GM12874 (cell line): ENCODE measurements at regions not wholly inside any gene's neighbourhood (a gene's known extent, or its start where the extent isn't known, plus 50 kb on each side); places are given as distances from the start of the nearest gene placed in this dataset.

Source experiments
- TF ChIP-seq, protein P1 (sequence below): IDR thresholded peaks from 2 replicates; pipeline ENCODE4 v1.5.1; 2011; ENCODE audit warnings: low read depth, mild to moderate bottlenecking, control low read depth, low read length, moderate library complexity; ENCODE audit not compliant: insufficient read depth

GRCh38 chr1:218718977-218719376 lies 373.8 kb downstream of the TGFB2 start:
- TF ChIP-seq, protein P1, sequence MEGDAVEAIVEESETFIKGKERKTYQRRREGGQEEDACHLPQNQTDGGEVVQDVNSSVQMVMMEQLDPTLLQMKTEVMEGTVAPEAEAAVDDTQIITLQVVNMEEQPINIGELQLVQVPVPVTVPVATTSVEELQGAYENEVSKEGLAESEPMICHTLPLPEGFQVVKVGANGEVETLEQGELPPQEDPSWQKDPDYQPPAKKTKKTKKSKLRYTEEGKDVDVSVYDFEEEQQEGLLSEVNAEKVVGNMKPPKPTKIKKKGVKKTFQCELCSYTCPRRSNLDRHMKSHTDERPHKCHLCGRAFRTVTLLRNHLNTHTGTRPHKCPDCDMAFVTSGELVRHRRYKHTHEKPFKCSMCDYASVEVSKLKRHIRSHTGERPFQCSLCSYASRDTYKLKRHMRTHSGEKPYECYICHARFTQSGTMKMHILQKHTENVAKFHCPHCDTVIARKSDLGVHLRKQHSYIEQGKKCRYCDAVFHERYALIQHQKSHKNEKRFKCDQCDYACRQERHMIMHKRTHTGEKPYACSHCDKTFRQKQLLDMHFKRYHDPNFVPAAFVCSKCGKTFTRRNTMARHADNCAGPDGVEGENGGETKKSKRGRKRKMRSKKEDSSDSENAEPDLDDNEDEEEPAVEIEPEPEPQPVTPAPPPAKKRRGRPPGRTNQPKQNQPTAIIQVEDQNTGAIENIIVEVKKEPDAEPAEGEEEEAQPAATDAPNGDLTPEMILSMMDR: no peak

DNA sequence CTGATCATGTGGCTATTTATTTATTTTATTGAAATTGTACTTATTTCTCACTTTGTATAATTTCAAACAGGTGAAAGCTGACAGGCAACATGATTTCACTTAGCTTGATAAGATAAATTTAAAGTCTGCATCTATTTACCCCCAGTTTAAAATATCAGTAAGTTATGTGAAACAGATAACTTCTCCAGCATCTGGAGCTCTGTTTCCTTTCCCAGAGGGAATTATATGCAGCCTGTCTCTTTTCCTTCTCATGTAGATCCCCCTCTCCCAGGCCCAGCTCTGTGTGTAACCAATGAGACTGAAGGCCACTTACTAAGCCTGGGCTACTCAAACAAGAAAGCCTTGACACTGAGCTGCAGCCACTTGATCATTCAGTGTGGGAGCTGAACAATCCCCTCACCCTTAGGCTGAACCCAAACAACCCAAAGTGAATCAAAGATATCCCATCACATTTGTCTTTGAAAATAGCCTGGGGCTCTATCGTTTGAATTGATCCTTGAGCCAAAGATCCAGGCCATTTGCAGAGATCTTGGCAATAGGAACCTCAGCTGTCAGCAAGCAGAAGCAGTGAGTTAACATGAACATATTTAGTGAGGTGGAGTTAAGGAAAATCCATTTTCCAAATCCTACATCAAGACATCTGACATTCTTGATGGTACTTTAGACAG lies 383.9 kb downstream of the TGFB2 start:
- TF ChIP-seq, protein P1: no peak

DNA sequence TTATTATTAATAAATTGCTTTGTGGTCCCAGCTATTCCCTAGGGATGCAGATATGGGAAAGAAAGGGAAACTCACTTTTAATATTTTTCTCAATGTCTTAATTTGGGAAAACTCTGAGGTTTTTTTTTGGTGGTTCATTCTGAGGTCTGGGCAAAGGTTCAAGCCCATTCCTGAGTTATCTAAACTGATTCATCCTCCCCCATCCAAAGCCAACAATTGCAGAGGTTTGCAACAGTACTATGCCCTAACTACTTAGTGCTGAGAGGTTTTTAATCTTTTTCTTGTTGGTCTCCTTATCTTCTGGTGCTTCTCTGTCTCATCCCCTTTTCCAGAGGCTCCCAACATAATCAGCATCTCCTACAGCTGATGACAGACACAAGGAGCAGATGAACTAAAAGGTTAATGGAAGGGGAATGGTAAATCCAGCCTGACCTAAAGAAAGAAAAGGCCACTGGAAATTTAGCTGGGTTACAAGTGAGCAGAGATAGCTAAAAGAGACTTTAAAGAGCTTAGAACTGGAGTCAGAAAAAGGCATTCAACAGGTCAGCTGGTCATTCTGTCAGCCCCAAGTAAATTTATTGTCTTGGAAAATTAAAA lies 390.4 kb downstream of the TGFB2 start:
- TF ChIP-seq, protein P1: no peak

DNA sequence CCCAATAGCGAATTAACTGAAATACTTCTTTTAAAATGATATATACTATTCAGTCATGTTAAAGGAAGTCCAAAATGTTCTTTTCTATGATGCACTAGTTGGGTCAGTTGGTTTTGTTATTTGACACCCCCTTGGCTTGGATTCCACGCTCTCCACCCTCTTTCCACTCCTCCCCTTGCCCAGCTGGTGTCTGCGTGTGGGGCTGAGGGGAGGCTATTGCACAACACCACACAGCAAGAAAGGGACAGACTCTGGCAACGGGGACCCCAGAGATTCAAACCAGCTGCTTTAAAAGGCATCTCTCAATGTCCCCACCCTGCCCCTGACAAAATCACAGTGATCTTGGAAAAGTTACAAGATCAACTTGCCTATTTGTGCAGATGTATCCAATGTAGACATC lies 394.3 kb downstream of the TGFB2 start:
- TF ChIP-seq, protein P1: no peak

- TF ChIP-seq, protein P1: no peak
Measured at GRCh38 chr1:218741852-218742251, 396.7 kb downstream of the TGFB2 start.

DNA sequence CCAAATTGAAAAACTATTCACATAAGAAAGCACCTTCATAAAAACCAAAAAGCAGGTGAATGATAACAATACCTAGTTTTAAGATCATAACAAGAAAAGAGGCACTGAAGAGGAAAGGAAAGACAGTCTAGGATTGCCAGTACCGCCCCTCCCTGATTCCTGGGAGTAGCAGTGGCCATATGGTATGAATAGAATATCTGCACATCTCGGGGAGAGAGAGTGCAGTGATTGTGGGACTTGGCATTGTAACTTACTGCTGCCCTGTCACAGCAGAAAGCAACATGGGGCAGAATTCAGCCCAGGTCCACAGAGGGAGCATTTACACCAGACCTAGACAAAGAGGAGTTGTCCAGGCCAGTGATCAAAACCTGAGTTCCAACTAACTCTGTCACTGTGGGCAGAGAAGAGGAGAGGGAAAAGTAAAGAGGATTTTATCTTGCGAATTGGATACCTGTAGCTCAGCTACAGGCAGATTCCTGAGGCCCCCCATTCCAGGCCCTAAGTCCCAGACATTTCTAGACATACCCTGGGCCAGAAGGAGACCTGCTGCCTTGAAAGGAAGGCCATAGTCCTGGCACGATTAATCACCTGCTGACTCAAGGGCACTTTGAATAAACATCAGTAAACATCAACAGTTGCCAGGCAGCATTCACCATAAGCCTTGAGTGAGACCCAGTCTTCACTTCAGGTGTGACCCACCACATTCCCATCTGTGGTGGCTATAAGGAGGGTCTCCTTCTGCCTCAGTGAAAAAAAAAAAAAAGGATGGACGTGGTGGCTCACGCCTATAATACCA lies 397.5 kb downstream of the TGFB2 start:
- TF ChIP-seq, protein P1: no peak

DNA sequence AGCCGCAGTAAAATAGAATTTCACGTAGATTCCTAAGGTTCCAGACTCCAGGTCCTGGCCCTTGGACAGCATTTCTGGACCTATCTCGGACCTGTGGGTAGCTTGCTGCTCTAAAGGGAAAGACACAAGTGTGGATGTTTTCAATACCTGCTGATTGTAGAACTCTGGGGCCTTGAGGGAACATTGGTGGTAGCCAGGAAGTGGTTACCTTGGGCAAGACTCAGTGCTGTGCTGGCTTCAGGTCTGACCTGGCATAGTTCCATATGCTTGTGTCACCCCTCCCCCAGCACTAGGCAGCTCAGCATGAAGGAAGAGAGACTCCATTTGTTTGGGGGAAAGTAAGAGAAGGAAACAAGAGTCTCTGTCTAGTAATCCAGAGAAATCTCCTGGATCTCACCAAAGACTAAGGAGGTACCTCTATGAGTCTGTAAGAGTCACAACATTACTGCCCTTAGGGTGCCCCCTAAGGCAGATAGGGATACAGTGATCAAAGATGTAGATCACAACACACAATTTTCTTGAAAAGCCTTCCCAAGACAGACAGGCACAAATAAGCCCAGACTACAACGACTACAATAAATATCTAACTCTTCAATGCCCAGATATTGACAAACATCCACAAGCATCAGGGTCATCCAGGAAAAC lies 398.8 kb downstream of the TGFB2 start:
- TF ChIP-seq, protein P1: no peak
